ENCODE measurements at regions not wholly inside any gene's neighbourhood (a gene's known extent, or its start where the extent isn't known, plus 50 kb on each side); places are given as distances from the start of the nearest gene placed in this dataset.
"Not testable (repeated sequence)": the region's sequence is repeated elsewhere in the genome, so short reads cannot be mapped to it uniquely, and the experiment has no call there.

DNA sequence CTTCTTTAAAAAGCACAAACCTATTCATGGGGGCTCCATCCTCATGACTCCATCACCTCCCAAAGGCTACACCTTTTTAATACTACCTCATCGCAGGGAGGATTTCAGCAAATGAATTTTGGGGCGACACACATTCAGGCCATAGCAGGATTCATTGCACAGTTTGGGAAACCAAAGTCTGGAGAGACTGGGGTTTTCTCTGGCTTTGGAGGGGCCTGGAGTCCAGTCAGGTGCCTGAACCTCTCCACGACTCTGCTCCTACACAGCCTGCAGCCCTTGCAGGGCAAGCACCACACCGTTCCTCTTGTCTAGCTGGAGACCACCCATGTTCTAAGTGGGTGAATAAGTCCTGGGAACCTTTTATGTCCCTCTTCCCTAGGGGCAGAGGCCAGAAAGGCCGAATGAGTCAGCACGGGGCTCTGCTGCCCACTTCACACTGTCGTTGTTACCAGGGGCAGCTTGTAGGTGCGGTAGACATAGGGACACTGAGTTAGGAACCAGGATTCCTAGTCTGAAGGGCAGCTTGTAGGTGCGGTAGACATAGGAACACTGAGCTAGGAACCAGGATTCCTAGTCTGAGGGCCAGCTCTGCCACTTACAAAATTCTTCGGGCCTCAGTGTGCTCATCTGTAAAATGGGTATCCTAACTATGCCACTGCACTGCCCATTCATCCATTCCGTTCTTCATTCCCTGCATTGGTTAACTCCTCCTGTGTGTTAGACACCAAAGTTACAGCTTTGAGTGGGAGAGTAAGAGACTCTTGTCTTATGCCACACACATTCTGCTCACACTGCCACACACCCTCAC, 251.7 kb upstream of the B3GAT1 start:
- no peak for DNase-seq (ENCODE audit: low read depth in 1 of 2, low spot score in 2 of 2)
- Histone ChIP-seq H3K27me3 (replicated peaks) (no peaks in the 10 kb centered on the region), H3K4me1 (replicated peaks) (no peaks in the 10 kb centered on the region), H3K4me3 (no peak overlapping the region), H3K36me3 (no peaks in the 10 kb centered on the region), H3K27ac (no peak overlapping the region), H3K9me3 (replicated peaks) (no peaks in the 10 kb centered on the region)

DNA sequence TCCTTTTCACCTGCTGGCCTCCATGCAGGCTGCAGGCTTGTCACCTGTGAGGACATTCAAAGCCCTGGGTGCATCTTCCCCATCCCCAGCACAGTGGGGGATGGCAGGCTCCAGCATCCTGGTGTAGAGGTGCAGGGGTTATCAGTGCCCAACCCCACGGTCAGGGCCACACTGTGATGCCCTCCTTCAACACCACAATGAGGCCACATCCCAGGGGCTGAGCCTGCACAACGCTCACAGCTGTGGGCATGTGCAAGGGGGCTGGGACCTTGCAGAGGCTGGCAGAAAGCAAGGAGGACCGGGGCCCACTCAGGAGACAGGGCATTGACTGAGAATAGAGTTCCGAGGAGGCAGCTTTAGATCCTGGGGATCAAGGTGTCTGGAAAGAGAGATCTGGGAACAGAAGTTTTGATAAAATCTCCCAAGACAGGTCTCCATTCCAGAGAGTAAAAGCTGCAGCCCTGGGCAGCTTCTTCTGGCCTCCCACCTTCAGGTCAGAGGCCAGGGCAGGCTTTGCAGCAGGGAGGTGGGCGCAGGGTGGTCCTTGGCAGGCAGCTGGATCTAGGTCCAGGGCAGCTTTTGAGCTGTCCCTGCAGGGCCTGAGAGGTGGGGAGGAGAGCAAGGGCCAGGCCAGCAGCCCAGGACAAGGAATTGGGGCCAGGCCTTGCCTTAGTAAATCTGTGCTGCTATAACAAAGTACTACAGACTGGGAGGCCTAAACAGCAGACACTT, 250.8 kb upstream of the B3GAT1 start:
- no peak overlapping the region for H3K4me3 ChIP-seq
- H3K4me1 ChIP-seq (replicated peaks) = no peaks in the 10 kb centered on the region
- no peaks in the 10 kb centered on the region for H3K27me3 ChIP-seq (replicated peaks)
- no peak for DNase-seq (ENCODE audit: low read depth in 1 of 2, low spot score in 2 of 2)
- H3K36me3 ChIP-seq = no peaks in the 10 kb centered on the region
- H3K27ac ChIP-seq = no peak overlapping the region
- H3K9me3 ChIP-seq (replicated peaks) = no peaks in the 10 kb centered on the region

DNA sequence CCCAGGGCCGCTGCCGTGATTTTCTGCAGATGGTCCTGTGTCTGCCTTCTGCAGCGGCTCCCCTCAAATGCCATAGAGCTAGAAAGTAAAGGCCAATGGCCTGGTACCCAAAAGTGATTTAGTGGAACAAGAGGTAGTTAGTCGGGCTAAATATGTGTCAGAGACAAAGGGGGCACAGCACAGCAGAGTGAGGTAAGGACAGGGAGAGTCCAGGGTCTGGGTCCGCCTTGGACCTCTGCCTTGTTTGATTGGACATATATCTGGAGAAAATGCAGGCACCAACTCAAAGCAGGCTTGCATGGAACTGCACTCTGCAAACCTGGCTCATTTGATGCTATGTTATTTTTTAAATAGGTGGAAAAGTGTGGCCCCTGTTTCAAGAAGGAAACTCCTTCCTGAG, 249.6 kb upstream of the B3GAT1 start:
- Histone ChIP-seq H3K4me3 (no peak overlapping the region), H3K27me3 (replicated peaks) (no peaks in the 10 kb centered on the region), H3K36me3 (no peaks in the 10 kb centered on the region), H3K4me1 (replicated peaks) (no peaks in the 10 kb centered on the region), H3K9me3 (replicated peaks) (no peaks in the 10 kb centered on the region), H3K27ac (no peak overlapping the region)
- no peak for DNase-seq (ENCODE audit: low read depth in 1 of 2, low spot score in 2 of 2)

DNA sequence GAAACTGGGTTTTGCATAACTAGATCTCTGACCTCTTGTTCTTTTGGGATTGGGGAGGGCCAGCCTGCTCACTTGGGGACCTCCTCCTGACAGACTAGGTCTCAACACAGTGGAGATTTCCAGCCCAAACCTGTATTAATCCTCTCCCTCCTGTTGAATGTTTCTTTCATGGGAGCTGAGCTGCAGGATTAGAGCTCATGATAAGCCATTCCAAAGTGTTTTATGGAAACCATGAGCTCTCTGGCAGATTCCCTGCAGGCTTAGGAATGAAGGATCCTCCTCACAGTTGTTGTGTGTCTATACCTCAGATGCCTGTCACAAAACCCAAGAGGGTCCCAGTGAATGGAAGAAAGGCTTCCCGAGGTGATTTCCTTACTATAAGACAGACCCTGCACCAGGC, 248.4 kb upstream of the B3GAT1 start:
- no peak overlapping the region for H3K4me3 ChIP-seq
- no peak overlapping the region for H3K27ac ChIP-seq
- no peaks in the 10 kb centered on the region for H3K36me3 ChIP-seq
- H3K4me1 ChIP-seq (replicated peaks) = no peaks in the 10 kb centered on the region
- H3K9me3 ChIP-seq (replicated peaks) = no peaks in the 10 kb centered on the region
- no peaks in the 10 kb centered on the region for H3K27me3 ChIP-seq (replicated peaks)
- DNase-seq (ENCODE audit: low read depth in 1 of 2, low spot score in 2 of 2) = no peak

DNA sequence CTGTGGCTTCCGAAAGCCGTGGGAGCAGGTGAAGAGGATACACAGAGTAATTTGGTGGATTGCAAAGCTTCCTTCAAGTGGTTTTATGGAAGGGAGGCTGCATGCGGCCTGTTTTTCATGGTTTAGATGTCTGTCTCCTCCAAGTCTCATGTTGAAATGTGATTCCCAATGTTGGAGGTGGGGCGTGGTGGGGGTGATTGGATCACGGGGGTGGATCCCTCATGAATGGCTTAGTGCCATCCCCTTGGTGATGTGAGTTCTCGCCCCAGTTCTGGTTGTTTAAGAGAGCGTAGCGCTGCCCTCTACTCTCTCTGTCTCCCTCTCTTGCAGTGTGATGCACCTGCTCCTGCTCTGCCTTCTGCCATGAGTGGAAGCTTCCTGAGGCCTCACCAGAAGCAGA, 247.8 kb upstream of the B3GAT1 start:
- DNase-seq (ENCODE audit: low read depth in 1 of 2, low spot score in 2 of 2) = no peak
- Histone ChIP-seq H3K36me3 (no peaks in the 10 kb centered on the region), H3K4me3 (no peak overlapping the region), H3K27ac (no peak overlapping the region), H3K27me3 (replicated peaks) (no peaks in the 10 kb centered on the region), H3K9me3 (replicated peaks) (no peaks in the 10 kb centered on the region), H3K4me1 (replicated peaks) (no peaks in the 10 kb centered on the region)

DNA sequence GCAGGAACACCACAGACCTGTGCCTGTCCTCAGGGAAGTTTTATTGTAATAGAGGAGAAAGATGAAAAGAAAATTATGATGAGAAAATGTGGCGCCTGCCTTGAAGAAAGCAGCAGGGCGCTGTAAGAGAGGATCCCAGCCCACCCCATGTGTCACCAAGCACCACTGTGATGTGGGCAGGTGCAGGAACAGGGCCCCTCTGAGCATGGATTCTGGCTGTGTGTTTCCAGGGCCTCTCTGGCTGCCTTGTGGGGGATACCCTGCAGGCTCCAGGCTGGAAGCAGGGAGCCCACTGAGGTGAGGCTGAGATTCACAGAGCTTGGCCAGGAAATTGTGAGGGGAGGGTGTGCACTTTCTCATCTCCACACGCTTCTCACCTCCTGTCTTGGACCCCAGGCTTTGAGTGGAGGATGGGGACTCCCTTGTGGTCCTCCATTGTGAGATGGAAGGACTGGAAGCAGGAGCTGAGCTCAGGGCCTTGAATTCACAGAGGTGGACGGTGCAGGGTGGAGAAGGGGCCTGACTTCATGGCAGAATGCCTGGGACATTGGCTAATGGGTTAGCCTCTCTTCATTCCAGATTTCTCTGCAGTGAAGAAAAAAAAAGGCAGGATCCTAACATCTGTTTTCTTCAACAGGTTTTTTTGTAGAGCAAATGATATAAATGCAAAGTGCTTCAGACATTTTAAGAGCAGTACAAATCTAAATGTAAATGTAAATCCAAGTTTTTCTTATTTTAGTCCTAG, 246.6 kb upstream of the B3GAT1 start:
- H3K27me3 ChIP-seq (replicated peaks) = no peaks in the 10 kb centered on the region
- H3K9me3 ChIP-seq (replicated peaks) = no peaks in the 10 kb centered on the region
- no peaks in the 10 kb centered on the region for H3K36me3 ChIP-seq
- DNase-seq (ENCODE audit: low read depth in 1 of 2, low spot score in 2 of 2) = no peak
- H3K4me1 ChIP-seq (replicated peaks) = no peaks in the 10 kb centered on the region
- H3K27ac ChIP-seq = no peak overlapping the region
- no peak overlapping the region for H3K4me3 ChIP-seq

DNA sequence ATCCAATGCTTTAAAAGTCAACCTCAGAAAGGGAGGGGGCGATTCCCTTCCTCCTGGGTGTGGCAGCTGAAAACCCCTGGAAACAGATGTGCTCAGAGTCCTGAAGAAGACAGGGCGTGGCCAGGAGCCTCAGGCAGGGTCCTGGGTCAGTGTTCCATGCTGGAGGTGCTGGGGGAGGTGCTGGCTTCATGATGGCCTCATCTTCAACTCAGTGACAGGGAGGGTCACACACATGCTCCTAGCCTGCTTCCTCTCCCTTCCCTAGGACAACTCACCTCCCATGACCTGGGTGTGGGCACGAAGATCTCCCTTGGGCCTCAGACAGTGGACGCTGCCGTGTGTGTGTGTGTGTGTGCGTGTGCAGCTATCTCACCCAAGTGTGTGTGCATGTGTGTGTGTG, 245.6 kb upstream of the B3GAT1 start:
- H3K9me3 ChIP-seq (replicated peaks) = no peaks in the 10 kb centered on the region
- no peak overlapping the region for H3K27ac ChIP-seq
- no peaks in the 10 kb centered on the region for H3K36me3 ChIP-seq
- H3K27me3 ChIP-seq (replicated peaks) = no peaks in the 10 kb centered on the region
- no peak for DNase-seq (ENCODE audit: low read depth in 1 of 2, low spot score in 2 of 2)
- no peaks in the 10 kb centered on the region for H3K4me1 ChIP-seq (replicated peaks)
- H3K4me3 ChIP-seq = no peak overlapping the region

DNA sequence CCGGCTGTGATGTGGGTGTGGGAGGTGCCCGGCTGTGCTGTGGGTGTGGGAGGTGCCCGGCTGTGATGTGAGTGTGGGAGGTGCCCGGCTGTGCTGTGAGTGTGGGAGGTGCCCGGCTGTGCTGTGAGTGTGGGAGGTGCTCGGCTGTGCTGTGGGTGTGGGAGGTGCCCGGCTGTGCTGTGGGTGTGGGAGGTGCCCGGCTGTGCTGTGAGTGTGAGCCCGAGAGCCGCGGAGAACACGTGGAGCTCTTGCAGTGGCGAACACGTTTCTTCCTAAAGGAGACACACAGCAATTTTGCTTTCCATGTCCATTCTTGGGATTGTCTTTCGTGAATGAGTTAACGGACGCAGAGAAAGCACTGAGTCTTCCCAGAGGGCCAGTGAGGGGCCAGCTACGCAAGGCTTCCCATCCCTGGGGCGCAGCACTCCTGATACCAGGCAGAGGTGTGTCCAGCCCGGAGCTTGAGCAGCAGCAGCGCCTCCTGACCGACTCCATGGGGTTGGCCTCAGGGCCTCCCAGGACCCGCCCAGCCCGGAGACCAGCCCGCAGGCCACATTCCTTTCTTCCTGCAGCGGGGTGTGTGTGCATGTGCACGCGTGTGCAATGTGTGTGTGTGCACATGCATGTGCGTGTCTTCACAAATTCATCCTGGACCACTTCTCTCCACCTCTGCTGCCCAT, 245.0 kb upstream of the B3GAT1 start:
- DNase-seq (ENCODE audit: low read depth in 1 of 2, low spot score in 2 of 2) = no peak
- Histone ChIP-seq H3K27ac (no peak overlapping the region), H3K4me3 (no peak overlapping the region), H3K27me3 (replicated peaks) (no peaks in the 10 kb centered on the region), H3K4me1 (replicated peaks) (no peaks in the 10 kb centered on the region), H3K36me3 (no peaks in the 10 kb centered on the region), H3K9me3 (replicated peaks) (no peaks in the 10 kb centered on the region)

DNA sequence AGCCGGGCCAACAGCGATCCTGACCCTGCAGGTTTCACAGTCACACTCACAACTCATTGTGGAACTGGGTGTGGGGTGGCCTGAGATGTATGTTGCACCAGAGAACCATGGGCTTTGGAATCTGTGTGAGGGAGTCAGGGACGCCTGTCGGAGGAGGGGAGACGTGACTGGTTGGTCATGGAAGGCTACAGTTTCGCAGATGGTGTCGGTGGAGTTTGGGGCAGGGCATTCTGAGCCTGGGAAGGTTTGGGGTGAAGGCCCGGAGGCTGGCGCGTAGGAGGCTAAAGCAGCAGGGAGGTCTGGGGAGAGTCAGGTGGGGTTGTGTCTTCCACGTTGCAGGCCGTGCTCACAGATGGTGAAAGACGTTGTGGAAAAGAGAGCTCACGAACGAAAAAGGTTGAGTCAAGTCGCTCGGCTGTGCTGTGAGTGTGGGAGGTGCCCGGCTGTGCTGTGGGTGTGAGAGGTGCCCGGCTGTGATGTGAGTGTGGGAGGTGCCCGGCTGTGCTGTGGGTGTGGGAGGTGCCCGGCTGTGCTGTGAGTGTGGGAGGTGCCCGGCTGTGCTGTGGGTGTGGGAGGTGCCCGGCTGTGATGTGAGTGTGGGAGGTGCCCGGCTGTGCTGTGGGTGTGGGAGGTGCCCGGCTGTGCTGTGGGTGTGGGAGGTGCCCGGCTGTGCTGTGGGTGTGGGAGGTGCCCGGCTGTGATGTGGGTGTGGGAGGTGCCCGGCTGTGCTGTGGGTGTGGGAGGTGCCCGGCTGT, 244.2 kb upstream of the B3GAT1 start:
- not testable (repeated sequence) for H3K4me3 ChIP-seq; H3K27ac ChIP-seq; H3K4me1 ChIP-seq (replicated peaks); H3K36me3 ChIP-seq; H3K27me3 ChIP-seq (replicated peaks); H3K9me3 ChIP-seq (replicated peaks); DNase-seq (ENCODE audit: low read depth in 1 of 2, low spot score in 2 of 2)

DNA sequence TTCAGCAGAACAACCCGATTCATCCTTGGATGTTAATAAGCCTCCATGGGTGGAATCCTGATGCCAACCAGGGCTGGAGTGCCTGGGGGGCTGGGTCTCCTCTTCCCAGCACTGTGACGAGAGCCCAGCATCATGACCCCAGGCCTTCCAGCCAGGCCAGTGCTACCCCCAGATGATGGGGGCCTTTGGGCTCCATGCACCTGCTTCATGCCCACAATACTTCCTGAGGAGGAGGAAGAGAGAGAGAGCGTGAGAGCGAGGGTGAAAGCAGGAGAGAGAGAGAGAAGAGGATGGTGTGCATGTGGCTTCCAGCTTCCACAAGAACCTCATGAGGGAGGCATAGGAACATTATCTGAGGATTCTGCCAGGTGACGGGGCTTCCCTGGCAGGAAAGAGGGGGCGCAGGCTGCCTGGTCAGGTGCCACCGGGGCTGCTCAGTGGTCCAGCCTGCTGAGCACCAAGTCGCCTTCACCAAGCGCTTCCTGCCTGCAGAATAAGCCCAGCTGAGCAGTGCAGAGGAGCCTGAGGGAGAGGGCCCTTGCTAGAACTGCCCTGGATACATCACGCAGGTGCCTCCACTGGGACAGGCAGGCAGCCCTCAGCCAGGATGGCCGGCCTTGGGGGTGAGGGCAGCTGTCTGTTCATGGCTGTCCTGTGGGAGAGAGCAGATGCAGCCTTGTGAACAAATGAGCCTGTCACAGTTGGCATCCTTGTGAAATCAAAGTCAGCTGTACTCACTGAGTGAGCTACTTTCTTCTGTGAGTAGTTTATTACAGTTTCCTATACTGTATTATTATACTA, 243.3 kb upstream of the B3GAT1 start:
- no peaks in the 10 kb centered on the region for H3K4me1 ChIP-seq (replicated peaks)
- no peaks in the 10 kb centered on the region for H3K9me3 ChIP-seq (replicated peaks)
- no peaks in the 10 kb centered on the region for H3K36me3 ChIP-seq
- no peak overlapping the region for H3K27ac ChIP-seq
- H3K27me3 ChIP-seq (replicated peaks) = no peaks in the 10 kb centered on the region
- no peak overlapping the region for H3K4me3 ChIP-seq
- no peak for DNase-seq (ENCODE audit: low read depth in 1 of 2, low spot score in 2 of 2)

DNA sequence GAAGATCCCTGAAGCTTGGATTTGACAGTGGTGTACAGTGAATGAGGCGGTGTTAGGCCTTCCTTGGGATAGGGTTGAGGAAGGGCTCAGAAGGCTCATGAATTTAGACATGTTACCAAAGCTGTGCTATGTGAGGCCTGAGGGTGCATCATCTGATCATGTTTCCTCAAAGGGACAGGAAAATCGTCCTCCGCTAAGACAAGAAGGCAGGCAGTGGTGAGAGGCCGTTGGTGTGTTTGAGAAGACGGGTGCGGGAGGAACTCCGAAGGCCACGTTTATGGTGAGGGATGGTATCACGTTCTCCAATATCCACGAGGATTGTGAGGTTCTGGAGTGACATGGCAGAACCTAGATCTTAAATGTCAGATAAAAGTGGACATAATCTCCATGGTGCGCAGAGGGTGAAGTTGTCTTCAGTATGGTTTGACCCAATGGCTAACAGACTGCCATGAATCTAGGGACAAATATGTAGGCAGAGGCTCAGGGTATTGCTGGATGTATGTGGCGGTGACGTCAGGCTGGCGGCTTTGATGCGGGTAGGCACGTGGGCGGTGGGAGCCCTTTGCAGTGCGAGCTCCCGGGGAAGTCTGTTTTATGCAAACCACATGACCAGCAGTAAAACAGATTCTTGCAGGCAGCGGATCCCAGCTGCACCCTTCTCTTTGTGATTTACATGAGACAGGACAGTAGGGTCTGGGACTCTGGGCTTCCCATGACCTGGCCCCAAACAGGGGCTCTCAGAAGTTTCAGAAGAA, 242.3 kb upstream of the B3GAT1 start:
- Histone ChIP-seq H3K4me1 (replicated peaks) (no peaks in the 10 kb centered on the region), H3K36me3 (no peaks in the 10 kb centered on the region), H3K27me3 (replicated peaks) (no peaks in the 10 kb centered on the region), H3K27ac (no peak overlapping the region), H3K4me3 (no peak overlapping the region), H3K9me3 (replicated peaks) (no peaks in the 10 kb centered on the region)
- no peak for DNase-seq (ENCODE audit: low read depth in 1 of 2, low spot score in 2 of 2)

DNA sequence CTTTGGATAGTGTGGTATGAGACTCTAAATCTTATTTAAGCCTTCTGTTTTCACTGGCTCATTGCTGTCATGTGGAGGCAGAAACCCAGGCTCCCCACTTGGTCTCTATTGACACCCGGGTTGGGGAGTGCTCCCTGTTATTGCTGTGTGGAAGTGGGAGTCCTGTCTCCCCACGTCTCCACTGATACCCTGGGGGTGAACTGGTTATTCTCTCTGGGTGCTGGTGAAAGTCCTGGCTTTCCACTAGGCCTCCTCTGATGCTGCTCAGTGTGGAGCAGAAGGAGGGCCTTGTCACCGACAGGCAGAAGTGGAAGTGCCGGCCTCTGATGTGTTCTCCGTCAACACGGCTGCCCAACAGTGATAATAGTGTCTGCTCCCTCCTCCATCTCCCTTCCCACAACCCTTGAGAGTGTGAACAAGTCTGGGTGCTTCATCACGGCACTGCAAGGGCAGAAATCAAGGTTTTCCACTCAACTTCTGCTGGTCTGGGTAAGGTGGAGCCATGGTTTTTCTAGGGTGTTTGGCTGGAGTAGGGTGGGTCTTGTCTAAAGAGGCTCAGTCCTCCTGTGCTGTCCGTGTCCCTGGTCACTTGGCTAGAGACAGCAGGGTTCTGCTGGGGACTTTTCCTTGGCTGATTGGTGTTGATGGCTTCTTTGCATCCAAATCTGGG, 240.7 kb upstream of the B3GAT1 start:
- Histone ChIP-seq H3K27me3 (replicated peaks) (no peaks in the 10 kb centered on the region), H3K27ac (no peak overlapping the region), H3K4me3 (no peak overlapping the region), H3K9me3 (replicated peaks) (no peaks in the 10 kb centered on the region), H3K4me1 (replicated peaks) (no peaks in the 10 kb centered on the region), H3K36me3 (no peaks in the 10 kb centered on the region)
- DNase-seq (ENCODE audit: low read depth in 1 of 2, low spot score in 2 of 2) = no peak
